ENCODE measurements at regions not wholly inside any gene's neighbourhood (a gene's known extent, or its start where the extent isn't known, plus 50 kb on each side); places are given as distances from the start of the nearest gene placed in this dataset.

DNA sequence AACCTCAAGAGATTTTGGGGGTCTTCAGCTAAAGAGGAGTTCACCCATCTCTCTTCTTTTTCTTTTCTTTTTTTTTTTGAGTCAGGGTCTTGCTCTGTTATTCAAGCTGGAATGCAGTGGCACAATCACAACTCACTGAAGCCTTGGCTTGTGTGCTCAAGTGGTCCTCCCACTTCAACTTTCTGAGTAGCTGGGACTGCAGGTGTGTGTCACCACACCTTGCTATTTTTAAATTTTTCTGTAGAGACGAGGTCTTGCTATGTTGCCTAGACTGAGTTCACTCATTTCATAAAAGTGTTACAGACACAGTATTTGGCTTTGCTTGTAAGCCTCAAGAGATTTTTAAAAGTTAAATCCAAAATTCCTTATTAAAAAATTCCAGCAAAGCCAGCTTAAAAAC, 71.7 kb downstream of the OXSM start:
- no peaks in the 10 kb centered on the region for H3K4me1 ChIP-seq
- Mint-ChIP-seq H3K36me3 (ENCODE audit: insufficient read depth, unreplicated experiment) (no peaks in the 10 kb centered on the region), H3K27me3 (ENCODE audit: insufficient read depth, unreplicated experiment) (peaks cover 8% of the 10 kb centered on the region), H3K9me3 (ENCODE audit: unreplicated experiment) (peaks cover 8% of the 10 kb centered on the region), H3K4me1 (ENCODE audit: low read depth, unreplicated experiment) (no peaks in the 10 kb centered on the region), H3K4me3 (ENCODE audit: unreplicated experiment) (no peak overlapping the region), H3K27ac (ENCODE audit: unreplicated experiment) (no peak overlapping the region)
- TF ChIP-seq, protein P1, sequence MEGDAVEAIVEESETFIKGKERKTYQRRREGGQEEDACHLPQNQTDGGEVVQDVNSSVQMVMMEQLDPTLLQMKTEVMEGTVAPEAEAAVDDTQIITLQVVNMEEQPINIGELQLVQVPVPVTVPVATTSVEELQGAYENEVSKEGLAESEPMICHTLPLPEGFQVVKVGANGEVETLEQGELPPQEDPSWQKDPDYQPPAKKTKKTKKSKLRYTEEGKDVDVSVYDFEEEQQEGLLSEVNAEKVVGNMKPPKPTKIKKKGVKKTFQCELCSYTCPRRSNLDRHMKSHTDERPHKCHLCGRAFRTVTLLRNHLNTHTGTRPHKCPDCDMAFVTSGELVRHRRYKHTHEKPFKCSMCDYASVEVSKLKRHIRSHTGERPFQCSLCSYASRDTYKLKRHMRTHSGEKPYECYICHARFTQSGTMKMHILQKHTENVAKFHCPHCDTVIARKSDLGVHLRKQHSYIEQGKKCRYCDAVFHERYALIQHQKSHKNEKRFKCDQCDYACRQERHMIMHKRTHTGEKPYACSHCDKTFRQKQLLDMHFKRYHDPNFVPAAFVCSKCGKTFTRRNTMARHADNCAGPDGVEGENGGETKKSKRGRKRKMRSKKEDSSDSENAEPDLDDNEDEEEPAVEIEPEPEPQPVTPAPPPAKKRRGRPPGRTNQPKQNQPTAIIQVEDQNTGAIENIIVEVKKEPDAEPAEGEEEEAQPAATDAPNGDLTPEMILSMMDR (IDR thresholded peaks at IDR 0.05; ENCODE audit: insufficient read depth in 1 of 2, low read depth in 1 of 2, low read length in 1 of 2, severe bottlenecking in 1 of 2, unreplicated experiment in 1 of 2): no peak
- CTCF ChIA-PET: no interaction called here
- H3K27me3 ChIP-seq (replicated peaks; ENCODE audit: control insufficient read depth, insufficient read depth, low read length): no peaks in the 10 kb centered on the region
- POLR2A ChIA-PET: no interaction called here
- H3K36me3 ChIP-seq (ENCODE audit: control insufficient read depth, insufficient read depth, low read length): no peaks in the 10 kb centered on the region
- no peak for DNase-seq
- intact Hi-C loops (cut with micrococcal nuclease; ENCODE audit: unreplicated experiment): no loop called here
- no TSS peak for BruUV-seq (replicated peaks)
- H3K4me3 ChIP-seq (ENCODE audit: low read depth, low read length): no peak overlapping the region
- no peaks in the 10 kb centered on the region for H3K9me3 ChIP-seq

DNA sequence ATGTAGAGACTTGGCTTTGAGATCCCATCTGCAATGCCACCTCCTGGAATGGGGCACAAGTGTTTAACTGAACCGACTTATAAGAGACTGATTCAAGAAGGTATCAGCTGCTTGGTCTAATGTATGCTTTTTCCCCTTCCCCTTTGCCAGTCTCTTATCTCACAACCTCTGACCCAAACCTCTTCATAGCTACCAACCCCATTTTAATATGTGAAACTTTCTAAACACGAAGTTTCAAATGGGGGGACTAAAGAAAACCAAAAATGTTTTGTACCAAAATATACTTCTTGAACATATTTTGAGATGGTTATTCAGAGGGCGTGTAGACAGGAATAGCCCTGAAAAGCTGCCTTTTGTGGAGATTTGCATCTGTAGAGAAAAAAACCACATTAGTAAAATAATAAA, 73.1 kb downstream of the OXSM start:
- ChIA-PET CTCF (no interaction called here), POLR2A (no interaction called here)
- no peak overlapping the region for H3K27ac Mint-ChIP-seq (ENCODE audit: unreplicated experiment)
- peaks cover 8% of the 10 kb centered on the region for H3K9me3 Mint-ChIP-seq (ENCODE audit: unreplicated experiment)
- BruUV-seq (replicated peaks): no TSS peak
- H3K4me1 ChIP-seq: no peaks in the 10 kb centered on the region
- intact Hi-C loops (cut with micrococcal nuclease; ENCODE audit: unreplicated experiment): no loop called here
- DNase-seq: no peak
- no peaks in the 10 kb centered on the region for H3K36me3 Mint-ChIP-seq (ENCODE audit: insufficient read depth, unreplicated experiment)
- H3K36me3 ChIP-seq (ENCODE audit: control insufficient read depth, insufficient read depth, low read length): no peaks in the 10 kb centered on the region
- peaks cover 11% of the 10 kb centered on the region for H3K27me3 Mint-ChIP-seq (ENCODE audit: insufficient read depth, unreplicated experiment)
- TF ChIP-seq, protein P1 (IDR thresholded peaks at IDR 0.05; ENCODE audit: insufficient read depth in 1 of 2, low read depth in 1 of 2, low read length in 1 of 2, severe bottlenecking in 1 of 2, unreplicated experiment in 1 of 2): no peak
- no peak overlapping the region for H3K4me3 ChIP-seq (ENCODE audit: low read depth, low read length)
- H3K9me3 ChIP-seq: no peaks in the 10 kb centered on the region
- no peaks in the 10 kb centered on the region for H3K4me1 Mint-ChIP-seq (ENCODE audit: low read depth, unreplicated experiment)
- no peak overlapping the region for H3K4me3 Mint-ChIP-seq (ENCODE audit: unreplicated experiment)
- no peaks in the 10 kb centered on the region for H3K27me3 ChIP-seq (replicated peaks; ENCODE audit: control insufficient read depth, insufficient read depth, low read length)

DNA sequence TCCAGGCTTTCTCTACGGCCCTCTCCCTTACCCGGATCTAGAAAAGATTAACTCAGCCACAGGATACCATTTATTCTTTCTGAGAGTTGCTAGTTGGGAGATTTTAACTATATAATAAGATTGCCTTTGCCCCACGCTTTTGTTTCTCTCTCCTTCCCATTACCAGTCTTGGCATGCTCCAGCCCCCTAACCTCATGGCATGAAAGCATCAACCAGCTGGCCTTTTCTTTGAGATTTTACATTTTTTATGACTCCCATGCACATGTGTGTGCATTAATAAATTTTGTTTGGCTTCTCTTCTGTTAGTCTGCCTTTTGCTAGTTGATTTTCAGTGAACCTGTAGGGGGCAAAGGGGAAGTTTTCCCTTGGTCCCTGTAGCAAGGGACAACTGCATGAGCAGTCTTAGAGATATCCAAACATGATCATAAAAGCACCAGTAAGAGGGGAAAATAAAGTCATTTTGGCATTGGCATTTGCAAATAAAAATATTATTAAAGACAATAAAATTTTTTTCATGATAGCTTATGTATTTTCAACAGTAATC, 73.6 kb downstream of the OXSM start:
- intact Hi-C loops (cut with micrococcal nuclease; ENCODE audit: unreplicated experiment): no loop called here
- no peak overlapping the region for H3K4me3 ChIP-seq (ENCODE audit: low read depth, low read length)
- no peak overlapping the region for H3K4me3 Mint-ChIP-seq (ENCODE audit: unreplicated experiment)
- H3K36me3 ChIP-seq (ENCODE audit: control insufficient read depth, insufficient read depth, low read length): no peaks in the 10 kb centered on the region
- H3K9me3 ChIP-seq: no peaks in the 10 kb centered on the region
- H3K27me3 ChIP-seq (replicated peaks; ENCODE audit: control insufficient read depth, insufficient read depth, low read length): no peaks in the 10 kb centered on the region
- H3K4me1 Mint-ChIP-seq (ENCODE audit: low read depth, unreplicated experiment): no peaks in the 10 kb centered on the region
- BruUV-seq (replicated peaks): no TSS peak
- no peak overlapping the region for H3K27ac Mint-ChIP-seq (ENCODE audit: unreplicated experiment)
- H3K9me3 Mint-ChIP-seq (ENCODE audit: unreplicated experiment): peaks cover 8% of the 10 kb centered on the region
- TF ChIP-seq, protein P1 (IDR thresholded peaks at IDR 0.05; ENCODE audit: insufficient read depth in 1 of 2, low read depth in 1 of 2, low read length in 1 of 2, severe bottlenecking in 1 of 2, unreplicated experiment in 1 of 2): peak; percentile 18 to 54
- ChIA-PET POLR2A (no interaction called here), CTCF (no interaction called here)
- no peaks in the 10 kb centered on the region for H3K4me1 ChIP-seq
- H3K27me3 Mint-ChIP-seq (ENCODE audit: insufficient read depth, unreplicated experiment): peaks cover 11% of the 10 kb centered on the region
- DNase-seq: no peak
- no peaks in the 10 kb centered on the region for H3K36me3 Mint-ChIP-seq (ENCODE audit: insufficient read depth, unreplicated experiment)

Measured in Caco-2 (cell line).